Right renal cortex interstitium (tissue), 3 donors: ENCODE measurements at regions not wholly inside any gene's neighbourhood (a gene's known extent, or its start where the extent isn't known, plus 50 kb on each side); places are given as distances from the start of the nearest gene placed in this dataset.
"Not testable (repeated sequence)": the region's sequence is repeated elsewhere in the genome, so short reads cannot be mapped to it uniquely, and the experiment has no call there.

Experiments
- DNase-seq, 3 donors: peaks; one replicate each; pipeline ENCODE4 v3.0.0-alpha.2; 2013; ENCODE audit warnings: low read depth in 3 of 3, low spot score in 2 of 3

DNA sequence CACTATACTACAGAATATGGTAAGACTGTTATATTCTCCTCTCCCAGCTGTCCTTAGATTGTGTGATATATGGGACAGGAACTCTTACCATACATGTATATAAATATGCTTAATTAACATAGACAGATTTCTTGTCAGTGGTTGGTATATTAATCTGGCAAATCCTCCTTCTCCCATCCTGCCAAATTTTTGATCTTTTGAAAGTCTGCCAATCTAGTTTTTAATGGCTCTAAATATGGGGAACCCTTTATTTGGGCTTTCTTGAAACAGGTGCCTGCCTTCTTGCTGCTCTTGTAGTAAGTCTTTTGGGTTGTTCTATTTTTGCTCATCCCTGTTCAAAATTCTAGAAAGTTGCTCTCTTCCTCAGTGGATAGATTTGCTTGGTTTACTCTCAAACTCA, 63.5 kb downstream of the SPATA31D1 start:
- DNase-seq: no peak

GRCh38 chr9:82054264-82055015, 65.9 kb downstream of the SPATA31D1 start:
- DNase-seq: no peak

GRCh38 chr9:82057805-82058204, 69.2 kb downstream of the SPATA31D1 start:
- DNase-seq: no peak

GRCh38 chr9:82061801-82062200, 73.2 kb downstream of the SPATA31D1 start:
- not testable (repeated sequence) for DNase-seq

GRCh38 chr9:82062245-82062644, 73.7 kb downstream of the SPATA31D1 start:
- no peak for DNase-seq

GRCh38 chr9:82073551-82074543, 85.3 kb downstream of the SPATA31D1 start:
- DNase-seq: no peak

- no peak for DNase-seq
Measured at GRCh38 chr9:82080265-82080664, 91.7 kb downstream of the SPATA31D1 start.

- DNase-seq: no peak
Measured at GRCh38 chr9:82081496-82081895, 92.9 kb downstream of the SPATA31D1 start.

GRCh38 chr9:82082563-82082962, 94.0 kb downstream of the SPATA31D1 start:
- no peak for DNase-seq

- DNase-seq: no peak
Measured at GRCh38 chr9:82088591-82088990, 100.0 kb downstream of the SPATA31D1 start.

DNA sequence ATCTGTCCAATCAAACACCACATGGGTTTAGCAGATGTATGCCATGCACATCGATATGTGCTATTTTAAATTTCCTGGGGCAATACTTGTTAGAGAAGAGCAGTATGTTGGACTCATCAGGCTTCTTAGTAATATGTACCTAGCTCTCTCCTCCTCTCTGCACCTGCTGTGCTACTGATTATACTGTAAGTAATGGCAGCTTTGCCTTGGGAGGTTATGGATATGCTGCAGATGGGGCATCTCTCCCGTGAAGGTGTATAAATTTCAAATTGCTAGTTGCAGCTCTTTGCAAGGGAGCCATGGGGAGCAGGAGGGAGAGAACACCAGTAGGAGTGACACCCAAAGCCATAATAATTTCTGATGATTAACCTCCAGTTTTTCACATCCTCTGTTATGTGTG, 101.5 kb downstream of the SPATA31D1 start:
- DNase-seq: no peak

DNA sequence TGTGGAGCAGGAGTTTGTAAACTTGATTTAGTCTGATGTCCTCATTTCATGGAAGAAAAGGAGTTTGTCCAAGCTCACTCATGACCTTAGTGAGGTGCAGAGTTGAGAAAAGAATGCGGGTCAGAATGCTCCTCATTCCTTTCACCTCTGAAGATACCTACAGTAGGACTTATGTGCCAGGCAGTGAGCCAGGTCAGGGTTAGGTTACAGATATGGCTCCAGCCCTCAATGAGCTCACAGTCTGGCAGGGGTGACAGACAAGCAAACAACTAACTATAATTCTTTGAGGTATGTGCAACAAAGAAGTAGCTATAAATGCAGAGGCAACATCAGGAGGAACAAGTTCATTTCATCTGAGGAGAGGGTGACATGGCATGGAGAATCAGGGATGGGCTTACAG, 102.5 kb downstream of the SPATA31D1 start:
- no peak for DNase-seq

DNA sequence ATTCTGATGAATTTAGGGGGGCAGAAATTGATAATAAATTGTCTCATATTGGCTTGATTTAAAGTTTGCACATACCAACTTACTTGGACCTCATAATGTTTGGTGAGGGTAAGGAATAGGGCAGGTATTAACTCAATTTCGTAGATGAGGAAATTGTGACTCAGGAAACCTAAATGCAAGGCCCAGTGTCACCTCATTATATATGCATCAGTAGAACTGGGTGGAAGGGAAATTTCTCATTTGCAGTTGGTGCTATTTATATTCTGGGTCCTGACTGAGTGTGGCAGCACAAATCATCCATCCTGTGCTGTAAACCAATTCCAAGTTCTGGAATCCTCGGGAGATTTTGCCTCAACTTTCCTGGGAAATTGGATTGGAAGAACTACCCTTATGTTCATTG, 103.0 kb downstream of the SPATA31D1 start:
- no peak for DNase-seq

DNA sequence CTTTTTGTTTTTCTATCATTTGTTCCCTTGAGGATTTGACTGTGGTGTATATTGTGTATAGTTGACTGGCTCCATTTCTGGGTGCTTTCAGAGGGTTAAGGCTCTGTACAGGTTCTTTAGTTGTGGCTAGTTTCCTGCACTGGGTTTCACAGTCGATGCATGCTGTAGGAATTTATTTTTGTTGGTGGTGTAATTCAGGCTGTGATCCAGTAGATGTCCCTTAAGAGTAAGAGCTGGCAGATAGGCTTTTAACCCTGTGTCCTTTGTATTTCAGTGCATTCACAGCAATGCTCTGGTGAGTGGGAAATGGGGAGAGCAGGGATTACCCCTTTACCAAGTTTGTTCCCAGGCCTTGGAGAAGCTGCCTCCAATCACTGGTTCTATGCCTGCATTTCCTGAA, 112.9 kb downstream of the SPATA31D1 start:
- no peak for DNase-seq

DNA sequence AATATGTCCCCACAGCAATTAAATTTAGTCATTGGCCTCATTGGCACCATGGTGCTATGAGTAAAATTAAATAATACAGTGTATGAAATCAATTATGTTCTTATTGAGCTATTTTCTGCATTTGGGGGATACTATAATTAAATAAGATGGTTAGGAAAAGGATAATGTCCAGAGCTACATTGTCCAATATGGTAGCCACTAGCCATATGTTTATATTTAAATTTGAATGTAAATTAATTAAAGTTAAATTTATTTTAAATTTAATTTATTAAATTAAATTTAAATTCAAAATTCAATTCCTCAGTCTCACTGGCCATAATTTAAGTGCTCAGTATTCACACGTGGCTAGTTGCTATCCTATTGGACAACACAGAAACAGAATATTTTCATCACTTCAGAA, 115.7 kb downstream of the SPATA31D1 start:
- DNase-seq: no peak

DNA sequence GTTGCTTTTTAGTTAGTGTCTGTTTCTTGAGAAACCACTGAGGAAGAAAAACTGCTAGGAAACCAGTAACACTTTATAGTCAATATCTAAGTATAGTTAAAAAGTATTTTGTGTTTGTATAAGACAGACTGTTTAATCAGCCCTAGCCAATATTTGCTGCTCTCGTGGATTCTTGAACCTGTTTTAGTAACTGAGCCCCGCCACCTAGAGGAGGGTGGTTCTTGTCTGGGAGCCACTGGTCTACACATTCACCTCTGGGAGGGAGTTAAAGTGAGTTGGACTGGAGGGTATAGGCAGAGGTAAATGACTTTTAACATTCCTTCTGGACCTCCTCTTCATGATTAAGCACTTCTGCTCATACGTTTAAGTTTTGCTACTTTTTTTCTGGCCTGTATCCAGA, 117.2 kb downstream of the SPATA31D1 start:
- no peak for DNase-seq

- no peak for DNase-seq
Measured at GRCh38 chr9:82106536-82106935, 118.0 kb downstream of the SPATA31D1 start.

DNA sequence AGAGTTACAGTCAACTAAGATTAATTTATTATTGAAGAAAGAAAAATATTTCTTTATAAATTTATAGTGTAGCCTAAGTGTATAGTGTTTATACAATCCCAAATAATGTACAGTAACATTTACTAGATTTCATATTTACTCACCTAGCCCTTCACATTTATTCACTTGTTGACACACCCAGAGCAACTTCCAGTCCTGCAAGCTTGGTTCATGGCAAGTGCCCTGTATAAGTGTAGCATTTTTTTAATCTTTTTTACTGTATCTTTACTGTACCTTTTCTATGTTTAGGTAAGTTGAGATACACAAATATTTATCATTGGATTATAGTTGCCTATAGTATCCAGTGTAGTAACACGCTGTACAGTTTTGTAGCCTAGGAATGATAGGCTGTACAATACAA, 119.9 kb downstream of the SPATA31D1 start:
- DNase-seq: no peak

DNA sequence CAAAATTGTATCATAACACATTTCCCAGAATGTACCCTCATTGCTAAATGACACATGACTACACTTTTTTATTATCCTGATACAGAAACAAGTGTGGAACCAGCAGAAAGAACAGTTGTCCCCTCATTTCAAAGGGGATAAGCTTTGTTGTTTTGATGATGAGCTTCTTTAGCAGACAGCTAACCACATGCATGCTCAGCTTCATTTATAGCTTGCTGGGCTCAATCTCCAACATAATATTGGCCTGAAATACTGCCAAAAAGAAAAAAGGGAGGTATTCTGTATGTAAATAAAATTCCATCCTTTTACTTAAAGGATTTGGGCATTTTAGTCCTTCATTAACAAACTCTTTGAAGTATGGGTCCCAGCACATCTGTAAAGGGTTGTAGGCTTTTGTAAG, 120.4 kb downstream of the SPATA31D1 start:
- DNase-seq: no peak

GRCh38 chr9:82109626-82110025, 121.1 kb downstream of the SPATA31D1 start:
- DNase-seq: no peak

GRCh38 chr9:82110881-82111280, 122.3 kb downstream of the SPATA31D1 start:
- no peak for DNase-seq

DNA sequence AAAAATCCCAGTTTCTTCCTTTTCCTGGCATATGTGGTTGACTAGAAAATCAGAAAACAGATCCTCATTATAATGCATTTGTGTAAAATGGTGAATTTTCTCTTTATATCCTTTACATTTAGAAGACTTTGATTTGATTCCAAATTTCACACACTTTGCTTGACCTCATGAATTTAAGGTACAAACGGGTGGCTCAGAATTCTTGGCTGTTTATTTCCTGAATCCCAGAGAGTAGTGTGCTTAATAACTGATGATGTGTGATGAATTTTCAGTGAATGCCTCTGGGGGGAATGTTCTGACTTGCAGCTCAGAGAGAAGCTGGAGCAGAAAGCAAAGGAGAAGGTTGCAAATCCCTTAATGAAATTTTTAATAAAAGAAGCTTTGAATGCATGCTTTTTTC, 126.8 kb downstream of the SPATA31D1 start:
- DNase-seq: no peak
